ENCODE measurements at regions not wholly inside any gene's neighbourhood (a gene's known extent, or its start where the extent isn't known, plus 50 kb on each side); places are given as distances from the start of the nearest gene placed in this dataset.

GRCh38 chr10:44834131-44834530 is 77.0 kb upstream of the TMEM72 start:
- H3K27ac ChIP-seq, result no peak overlapping the region
- H3K4me3 ChIP-seq, result no peak overlapping the region
- no peaks in the 10 kb centered on the region for H3K4me1 ChIP-seq
- no peak for DNase-seq
- H3K27me3 ChIP-seq, result no peaks in the 10 kb centered on the region
- intact Hi-C loops (cut with DNase I; ENCODE audit: low total_unique reads), result no loop called here
- no peaks in the 10 kb centered on the region for H3K9me3 ChIP-seq
- no peaks in the 10 kb centered on the region for H3K36me3 ChIP-seq
- TF ChIP-seq CTCF (IDR thresholded peaks at IDR 0.05), result no peak
- no peak for TF ChIP-seq POLR2A (IDR thresholded peaks at IDR 0.05)

- DNase-seq, result no peak
- Histone ChIP-seq H3K9me3 (no peaks in the 10 kb centered on the region), H3K4me1 (no peaks in the 10 kb centered on the region), H3K27me3 (no peaks in the 10 kb centered on the region), H3K27ac (no peak overlapping the region), H3K4me3 (no peak overlapping the region), H3K36me3 (no peaks in the 10 kb centered on the region)
- intact Hi-C loops (cut with DNase I; ENCODE audit: low total_unique reads), result no loop called here
- TF ChIP-seq POLR2A (IDR thresholded peaks at IDR 0.05) (no peak), CTCF (IDR thresholded peaks at IDR 0.05) (no peak)
These were observed 75.8 kb upstream of the TMEM72 start for GRCh38 chr10:44835300-44835699.

DNA sequence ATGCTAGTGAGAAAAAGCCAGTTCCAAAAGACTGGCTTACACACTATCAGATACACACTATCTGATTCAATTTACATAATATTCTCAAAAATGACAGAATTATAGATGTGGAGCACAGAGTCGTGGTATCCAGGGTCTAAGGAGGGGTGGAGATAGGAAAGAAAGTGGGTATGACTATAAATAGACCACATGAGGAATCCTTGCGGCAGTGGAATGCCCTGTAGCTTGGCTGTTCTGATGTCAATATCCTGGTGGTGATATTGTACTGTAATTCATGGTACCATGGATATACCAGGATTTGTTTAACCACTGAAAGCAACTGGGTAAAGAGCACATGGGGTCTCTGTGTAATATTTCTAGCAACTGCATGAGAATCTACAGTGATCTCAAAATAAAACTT is 67.7 kb upstream of the TMEM72 start:
- DNase-seq, result no peak
- Histone ChIP-seq H3K9me3 (no peaks in the 10 kb centered on the region), H3K4me1 (no peaks in the 10 kb centered on the region), H3K4me3 (no peak overlapping the region), H3K27ac (no peak overlapping the region), H3K27me3 (no peaks in the 10 kb centered on the region), H3K36me3 (no peaks in the 10 kb centered on the region)
- intact Hi-C loops (cut with DNase I; ENCODE audit: low total_unique reads), result no loop called here
- no peak for TF ChIP-seq POLR2A (IDR thresholded peaks at IDR 0.05)
- TF ChIP-seq CTCF (IDR thresholded peaks at IDR 0.05), result no peak

DNA sequence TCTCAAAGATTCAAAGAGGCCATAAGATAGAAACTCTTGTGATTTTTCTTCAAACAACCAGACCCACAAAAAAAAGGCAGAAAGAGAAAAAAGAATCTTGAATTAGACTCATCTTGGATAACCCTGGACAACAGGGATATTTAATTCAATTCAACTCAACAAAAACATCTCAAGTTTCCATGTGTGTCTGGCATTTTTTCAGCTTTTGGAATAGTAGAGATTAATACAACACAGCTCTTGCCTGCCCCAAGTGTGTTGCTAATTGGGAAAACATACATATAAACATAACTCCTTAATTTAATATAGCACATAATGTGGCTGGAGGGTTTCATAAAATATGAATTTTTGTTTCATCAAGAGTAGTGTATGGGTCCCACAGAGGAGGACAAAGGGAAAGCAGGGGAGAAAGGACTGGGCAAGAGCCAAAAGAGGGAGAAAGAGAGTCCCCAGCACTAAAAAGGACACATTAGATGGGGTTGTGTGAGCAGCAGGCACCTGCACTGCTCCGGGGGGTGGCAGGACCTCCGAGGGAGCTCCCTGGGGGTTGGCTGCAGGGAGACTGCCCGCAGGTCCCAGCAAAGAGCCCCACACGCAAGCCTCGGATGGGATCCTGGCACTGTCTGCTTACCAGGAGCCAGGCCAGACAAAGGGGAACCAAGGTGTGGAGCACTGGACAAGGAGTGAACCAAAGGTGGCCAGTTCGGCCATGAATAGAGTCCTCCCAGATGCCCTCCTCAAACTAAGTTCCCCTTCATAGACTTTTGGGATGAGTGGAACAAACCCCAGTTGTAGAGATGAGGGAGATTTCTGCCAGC is 65.6 kb upstream of the TMEM72 start:
- Histone ChIP-seq H3K27me3 (no peaks in the 10 kb centered on the region), H3K9me3 (no peaks in the 10 kb centered on the region), H3K4me3 (no peak overlapping the region), H3K36me3 (no peaks in the 10 kb centered on the region), H3K27ac (no peak overlapping the region), H3K4me1 (no peaks in the 10 kb centered on the region)
- intact Hi-C loops (cut with DNase I; ENCODE audit: low total_unique reads), result no loop called here
- no peak for TF ChIP-seq POLR2A (IDR thresholded peaks at IDR 0.05)
- no peak for TF ChIP-seq CTCF (IDR thresholded peaks at IDR 0.05)
- no peak for DNase-seq

DNA sequence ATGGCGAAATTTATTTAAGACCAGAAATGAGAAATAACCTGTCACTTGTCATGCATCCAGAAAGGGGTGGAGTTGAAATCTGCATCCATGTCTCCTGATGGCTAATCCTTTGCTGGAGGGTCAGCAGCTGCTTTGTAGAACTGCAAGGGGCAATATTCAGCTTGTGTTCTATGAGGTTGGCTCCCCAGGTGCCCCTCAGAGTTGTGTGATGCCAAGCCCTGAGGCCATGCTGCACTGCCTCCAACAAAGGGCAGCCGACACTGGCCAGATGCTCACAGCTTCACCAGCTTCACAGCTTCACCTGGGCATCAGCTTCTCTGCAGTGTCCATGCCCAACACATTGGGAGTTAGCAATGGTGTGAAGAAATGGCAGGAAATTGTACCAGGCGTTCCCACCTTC is 64.0 kb upstream of the TMEM72 start:
- intact Hi-C loops (cut with DNase I; ENCODE audit: low total_unique reads), result no loop called here
- Histone ChIP-seq H3K36me3 (no peaks in the 10 kb centered on the region), H3K9me3 (no peaks in the 10 kb centered on the region), H3K27me3 (no peaks in the 10 kb centered on the region), H3K4me1 (no peaks in the 10 kb centered on the region), H3K27ac (no peak overlapping the region), H3K4me3 (no peak overlapping the region)
- no peak for DNase-seq
- TF ChIP-seq CTCF (IDR thresholded peaks at IDR 0.05) (no peak), POLR2A (IDR thresholded peaks at IDR 0.05) (no peak)

Measured in uterus (tissue), 3 donors.